OCI-LY3 (cell line): ENCODE measurements at regions not wholly inside any gene's neighbourhood (a gene's known extent, or its start where the extent isn't known, plus 50 kb on each side); places are given as distances from the start of the nearest gene placed in this dataset.

Source experiments
- H2AFZ ChIP-seq: fragments of 200-600, 300-600 bp; shearing (Covaris generic); 2 replicates; pipeline ENCODE4 v1.6.0; 2014; ENCODE audit warnings: antibody characterized with exemption, low read depth, low read length
- H3K27ac ChIP-seq: fragments of 200-600, 300-600 bp; sonication (generic); 2 replicates; pipeline ENCODE4 v1.5.1; 2014; ENCODE audit warnings: mild to moderate bottlenecking, low read length, moderate library complexity, mixed read lengths
- H3K27me3 ChIP-seq: fragments of 200-600, 300-600 bp; sonication (generic); 2 replicates; pipeline ENCODE4 v1.6.1; 2014; ENCODE audit warnings: low read depth, low read length, mixed read lengths
- H3K36me3 ChIP-seq: fragments of 200-600, 300-600 bp; sonication (generic); replicated peaks from 2 replicates; pipeline ENCODE3; 2014; ENCODE audit warnings: low read depth, low read length, mixed read lengths
- H3K4me1 ChIP-seq: fragments of 300-600, 200-600 bp; sonication (generic); 2 replicates; pipeline ENCODE4 v1.6.1; 2014; ENCODE audit warnings: low read length, mixed read lengths
- H3K4me2 ChIP-seq: fragments of 200-600, 300-600 bp; sonication (generic); 2 replicates; pipeline ENCODE4 v1.6.1; 2014; ENCODE audit warnings: low read length, mixed read lengths
- H3K4me3 ChIP-seq: fragments of 300-600, 200-600 bp; sonication (generic); 2 replicates; pipeline ENCODE4 v1.5.1; 2014; ENCODE audit warnings: antibody characterized with exemption, mild to moderate bottlenecking, low read length, moderate library complexity
- H3K79me2 ChIP-seq: fragments of 300-600, 200-600 bp; shearing (Covaris generic); 2 replicates; pipeline ENCODE4 v1.6.1; 2014; ENCODE audit warnings: mild to moderate bottlenecking, low read length, mixed read lengths
- H3K9ac ChIP-seq: fragments of 300-600, 200-600 bp; shearing (Covaris generic); 2 replicates; pipeline ENCODE4 v1.6.0; 2014; ENCODE audit warnings: mild to moderate bottlenecking, low read length, moderate library complexity
- H3K9me3 ChIP-seq: fragments of 200-600, 300-600 bp; shearing (Covaris generic); 2 replicates; pipeline ENCODE4 v1.6.1; 2014; ENCODE audit warnings: low read length, mixed read lengths; ENCODE audit not compliant: insufficient read depth
- H4K20me1 ChIP-seq: fragments of 200-600, 300-600 bp; sonication (generic); 2 replicates; pipeline ENCODE4 v1.6.1; 2016; ENCODE audit warnings: low read length, mixed read lengths; ENCODE audit not compliant: insufficient read depth
- EZH2phosphoT487 ChIP-seq: fragments of 200-600 bp; shearing (Covaris generic); IDR thresholded peaks from 2 replicates; pipeline ENCODE4 v1.6.1; 2018; ENCODE audit warnings: antibody characterized with exemption, mixed run types, low read depth
- TF ChIP-seq, protein P1 (sequence below): fragments of 200-600, 300-600 bp; sonication (generic); IDR thresholded peaks from 2 replicates; pipeline ENCODE4 v1.5.1; 2014; ENCODE audit warnings: antibody characterized with exemption, low read length, low read depth

DNA sequence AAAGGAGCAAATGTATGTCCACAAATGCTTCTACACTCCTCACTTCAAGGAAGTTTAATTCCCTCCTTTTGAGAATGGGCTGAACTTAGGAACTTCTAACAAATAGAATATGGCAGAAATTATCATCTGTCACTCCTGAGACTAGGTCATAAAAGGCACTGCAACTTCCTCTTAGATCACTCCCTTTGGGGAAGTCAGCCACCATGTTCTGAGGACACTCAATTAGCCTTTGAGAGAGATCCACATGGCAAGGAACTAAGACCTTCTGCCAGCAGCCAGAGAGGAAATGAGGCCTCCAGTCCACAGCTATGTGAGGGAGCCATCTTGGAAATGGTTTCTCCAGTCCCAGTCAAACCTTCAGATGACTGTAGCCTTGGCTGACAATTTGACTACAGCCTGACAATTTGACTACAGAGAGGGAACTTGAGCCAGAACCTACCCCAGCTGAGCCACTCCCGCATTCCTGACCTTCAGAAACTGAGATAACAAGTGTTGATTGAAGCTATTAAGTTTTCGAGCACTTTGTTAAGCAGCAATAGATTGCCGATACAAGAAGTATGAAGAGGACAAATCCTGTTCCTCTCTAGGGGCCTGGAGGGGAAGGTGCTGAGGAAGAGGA is 113.4 kb upstream of the SEC14L1 start:
- Histone ChIP-seq H3K4me2 (no peak overlapping the region), H2AFZ (peak overlapping the region; percentile 39; the same call in 1 of the 2 replicates), H3K36me3 (no peaks in the 10 kb centered on the region), H3K9ac (no peak overlapping the region), H3K79me2 (no peaks in the 10 kb centered on the region), H3K4me3 (no peak overlapping the region), H3K27me3 (peaks cover 14% of the 10 kb centered on the region), H4K20me1 (no peaks in the 10 kb centered on the region), H3K4me1 (no peaks in the 10 kb centered on the region), H3K27ac (no peak overlapping the region), H3K9me3 (no peaks in the 10 kb centered on the region)
- TF ChIP-seq, protein P1, sequence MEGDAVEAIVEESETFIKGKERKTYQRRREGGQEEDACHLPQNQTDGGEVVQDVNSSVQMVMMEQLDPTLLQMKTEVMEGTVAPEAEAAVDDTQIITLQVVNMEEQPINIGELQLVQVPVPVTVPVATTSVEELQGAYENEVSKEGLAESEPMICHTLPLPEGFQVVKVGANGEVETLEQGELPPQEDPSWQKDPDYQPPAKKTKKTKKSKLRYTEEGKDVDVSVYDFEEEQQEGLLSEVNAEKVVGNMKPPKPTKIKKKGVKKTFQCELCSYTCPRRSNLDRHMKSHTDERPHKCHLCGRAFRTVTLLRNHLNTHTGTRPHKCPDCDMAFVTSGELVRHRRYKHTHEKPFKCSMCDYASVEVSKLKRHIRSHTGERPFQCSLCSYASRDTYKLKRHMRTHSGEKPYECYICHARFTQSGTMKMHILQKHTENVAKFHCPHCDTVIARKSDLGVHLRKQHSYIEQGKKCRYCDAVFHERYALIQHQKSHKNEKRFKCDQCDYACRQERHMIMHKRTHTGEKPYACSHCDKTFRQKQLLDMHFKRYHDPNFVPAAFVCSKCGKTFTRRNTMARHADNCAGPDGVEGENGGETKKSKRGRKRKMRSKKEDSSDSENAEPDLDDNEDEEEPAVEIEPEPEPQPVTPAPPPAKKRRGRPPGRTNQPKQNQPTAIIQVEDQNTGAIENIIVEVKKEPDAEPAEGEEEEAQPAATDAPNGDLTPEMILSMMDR = no peak
- no peak for TF ChIP-seq EZH2phosphoT487

DNA sequence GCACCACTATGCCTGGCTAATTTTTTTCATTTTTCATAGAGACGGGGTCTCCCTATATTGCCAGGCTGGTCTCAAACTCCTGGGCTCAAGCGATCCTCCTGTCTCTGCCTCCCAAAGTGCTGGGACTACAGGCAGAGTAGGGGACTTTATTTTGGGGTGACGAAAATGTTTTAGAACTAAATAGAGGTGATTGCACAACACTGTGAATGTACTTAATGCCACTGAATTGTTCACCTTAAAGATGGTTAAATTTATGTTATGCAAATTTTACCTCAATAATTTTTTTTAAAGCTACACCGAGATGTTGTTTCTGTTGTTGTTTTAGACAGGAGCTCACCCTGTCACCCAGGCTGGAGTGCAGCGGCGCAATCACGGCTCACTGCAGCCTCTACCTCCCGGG is 111.9 kb upstream of the SEC14L1 start:
- Histone ChIP-seq H3K27me3 (peaks cover 14% of the 10 kb centered on the region), H2AFZ (no peak overlapping the region), H3K4me2 (no peak overlapping the region), H4K20me1 (no peaks in the 10 kb centered on the region), H3K79me2 (no peaks in the 10 kb centered on the region), H3K27ac (no peak overlapping the region), H3K36me3 (no peaks in the 10 kb centered on the region), H3K9ac (no peak overlapping the region), H3K4me3 (no peak overlapping the region), H3K9me3 (no peaks in the 10 kb centered on the region), H3K4me1 (no peaks in the 10 kb centered on the region)
- TF ChIP-seq, protein P1 = no peak
- TF ChIP-seq EZH2phosphoT487 = no peak

DNA sequence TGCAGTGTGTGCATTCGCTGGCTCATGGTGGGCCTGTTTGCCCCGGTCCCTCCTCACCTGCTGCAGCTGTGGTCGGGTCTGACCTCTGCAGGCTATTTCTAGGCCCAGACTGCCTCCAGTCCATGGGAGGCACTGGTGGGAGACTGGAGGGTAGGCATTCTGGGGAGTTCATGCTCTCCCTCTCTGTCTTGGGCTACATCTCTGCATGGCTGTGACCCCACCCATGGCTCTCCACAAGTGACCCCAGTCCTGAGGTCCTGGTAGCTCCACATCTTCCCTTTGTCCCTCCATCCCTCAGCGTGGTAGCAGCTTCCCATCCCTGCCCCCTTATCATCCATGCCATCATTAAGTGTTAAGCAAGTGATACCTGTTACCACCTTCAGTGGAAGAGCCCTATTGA is 107.8 kb upstream of the SEC14L1 start:
- Histone ChIP-seq H3K27ac (no peak overlapping the region), H3K36me3 (no peaks in the 10 kb centered on the region), H3K4me2 (no peak overlapping the region), H4K20me1 (no peaks in the 10 kb centered on the region), H3K9ac (no peak overlapping the region), H3K4me1 (no peaks in the 10 kb centered on the region), H3K9me3 (no peaks in the 10 kb centered on the region), H3K4me3 (no peak overlapping the region), H2AFZ (no peak overlapping the region), H3K79me2 (no peaks in the 10 kb centered on the region), H3K27me3 (peaks cover 25% of the 10 kb centered on the region)
- TF ChIP-seq, protein P1 = no peak
- TF ChIP-seq EZH2phosphoT487 = no peak

DNA sequence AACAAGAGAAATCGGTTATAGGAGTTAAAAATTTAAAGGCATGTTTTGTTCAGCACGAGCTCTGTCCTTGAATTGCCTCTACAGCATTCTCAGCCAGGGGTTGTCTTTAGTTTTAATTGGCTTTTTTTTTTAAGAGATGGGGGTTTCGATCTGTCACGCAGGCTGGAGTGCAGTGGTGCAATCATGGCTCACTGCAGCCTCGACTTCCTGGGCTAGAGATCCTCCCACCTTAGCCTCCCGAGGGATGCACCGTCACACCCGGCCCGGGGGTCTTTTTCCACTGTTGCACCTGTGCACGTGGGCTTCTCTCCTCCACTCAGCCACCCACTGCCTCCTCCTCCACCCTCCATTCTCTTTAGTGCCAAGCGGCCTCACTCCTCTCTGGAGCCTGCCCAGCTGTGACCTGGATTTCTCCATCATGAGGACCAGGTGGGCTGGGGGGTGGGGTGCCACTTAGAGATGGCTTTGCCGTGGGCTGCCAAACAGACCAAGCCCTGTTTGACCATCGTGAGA is 106.8 kb upstream of the SEC14L1 start:
- Histone ChIP-seq H3K36me3 (no peaks in the 10 kb centered on the region), H3K4me3 (no peak overlapping the region), H3K4me1 (no peaks in the 10 kb centered on the region), H3K79me2 (no peaks in the 10 kb centered on the region), H2AFZ (no peak overlapping the region), H3K4me2 (no peak overlapping the region), H3K9me3 (no peaks in the 10 kb centered on the region), H4K20me1 (no peaks in the 10 kb centered on the region), H3K27me3 (peaks cover 25% of the 10 kb centered on the region), H3K9ac (no peak overlapping the region), H3K27ac (no peak overlapping the region)
- no peak for TF ChIP-seq EZH2phosphoT487
- TF ChIP-seq, protein P1 = no peak
